Ovary (tissue), 3 donors: ENCODE measurements at regions not wholly inside any gene's neighbourhood (a gene's known extent, or its start where the extent isn't known, plus 50 kb on each side); places are given as distances from the start of the nearest gene placed in this dataset.

Experiments
- CTCF ChIP-seq, 3 donors: fragments of 450-650 bp in 2 of 3; fragments of 200-600 bp in 1 of 3; IDR thresholded peaks; one replicate each; pipeline versions ENCODE4 v1.5.1 to v1.8.0; 2016 to 2022; ENCODE audit warnings: antibody characterized with exemption in 3 of 3, mild to moderate bottlenecking in 1 of 3
- POLR2A ChIP-seq: fragments of 450-650 bp; IDR thresholded peaks from one replicate; pipeline ENCODE4 v1.6.1; 2017; ENCODE audit warnings: antibody characterized with exemption, mild to moderate bottlenecking, moderate library complexity
- donor health status: DM: no; HTN: no; CAD: no.

GRCh38 chr10:57657164-57657765 is 610.4 kb downstream of the IPMK start:
- TF ChIP-seq POLR2A (no peak), CTCF (IDR thresholded peaks at IDR 0.05) (peak in 2 of 3 donors; percentile 12 to 45)
